Neural progenitor cell (in vitro differentiated cells): ENCODE measurements at regions not wholly inside any gene's neighbourhood (a gene's known extent, or its start where the extent isn't known, plus 50 kb on each side); places are given as distances from the start of the nearest gene placed in this dataset.

Experiments used
- DNase-seq: peaks from one replicate; pipeline ENCODE4 v3.0.0-alpha.2; 2016; ENCODE audit warnings: low spot score
- H2AFZ ChIP-seq: fragments of 200-600 bp; sonication (generic); replicated peaks from 2 replicates; pipeline ENCODE4 v1.6.1; 2016; ENCODE audit warnings: antibody characterized with exemption
- H3F3A ChIP-seq: fragments of 200-600 bp; sonication (generic); 2 replicates; pipeline ENCODE4 v1.6.1; 2016; ENCODE audit warnings: antibody characterized with exemption, low read depth
- H3K27ac ChIP-seq: fragments of 200-600 bp; sonication (generic); 2 replicates; pipeline ENCODE4 v1.5.1; 2016; ENCODE audit warnings: mild to moderate bottlenecking
- H3K27me3 ChIP-seq: fragments of 200-600 bp; sonication (generic); 2 replicates; pipeline ENCODE4 v1.6.1; 2016; ENCODE audit warnings: mild to moderate bottlenecking, moderate library complexity
- H3K36me3 ChIP-seq: fragments of 200-600 bp; sonication (generic); 2 replicates; pipeline ENCODE4 v1.5.1; 2016
- H3K4me1 ChIP-seq: fragments of 200-600 bp; sonication (generic); 2 replicates; pipeline ENCODE4 v1.6.1; 2016; ENCODE audit warnings: mixed run types
- H3K4me2 ChIP-seq: fragments of 200-600 bp; sonication (generic); 2 replicates; pipeline ENCODE4 v1.6.1; 2016
- H3K4me3 ChIP-seq: fragments of 200-600 bp; sonication (generic); 2 replicates; pipeline ENCODE4 v1.5.1; 2016
- H3K79me2 ChIP-seq: fragments of 200-600 bp; sonication (generic); 2 replicates; pipeline ENCODE4 v1.6.1; 2016; ENCODE audit warnings: low read depth
- H3K9ac ChIP-seq: fragments of 200-600 bp; sonication (generic); 2 replicates; pipeline ENCODE4 v1.6.1; 2016
- H3K9me3 ChIP-seq: fragments of 200-600 bp; sonication (generic); 2 replicates; pipeline ENCODE4 v1.5.1; 2016; ENCODE audit warnings: low read depth
- H4K20me1 ChIP-seq: fragments of 200-600 bp; sonication (generic); 2 replicates; pipeline ENCODE4 v1.6.1; 2016; ENCODE audit warnings: low read depth
- H3K27ac Mint-ChIP-seq: 3 replicates; pipeline ENCODE4 v1.8.0; 2021; ENCODE audit warnings: mixed read lengths
- H3K27me3 Mint-ChIP-seq: 2 replicates; pipeline ENCODE4 v1.8.0; 2022; ENCODE audit warnings: low read depth, mild to moderate bottlenecking, inconsistent platforms, moderate library complexity, mixed read lengths; ENCODE audit not compliant: insufficient read depth
- H3K36me3 Mint-ChIP-seq: 3 replicates; pipeline ENCODE4 v1.8.0; 2021; ENCODE audit warnings: mixed read lengths
- H3K4me1 Mint-ChIP-seq: 3 replicates; pipeline ENCODE4 v1.8.0; 2021; ENCODE audit warnings: mixed read lengths
- H3K4me3 Mint-ChIP-seq: 3 replicates; pipeline ENCODE4 v1.8.0; 2021; ENCODE audit warnings: mild to moderate bottlenecking, moderate library complexity, mixed read lengths
- H3K9me3 Mint-ChIP-seq: 3 replicates; pipeline ENCODE4 v1.8.0; 2020; ENCODE audit warnings: mixed read lengths
- CTCF ChIP-seq: fragments of 200-600 bp; sonication (generic); IDR thresholded peaks from 2 replicates; pipeline ENCODE4 v1.5.1; 2017; ENCODE audit warnings: antibody characterized with exemption, mild to moderate bottlenecking
- EZH2 ChIP-seq: fragments of 200-600 bp; sonication (generic); IDR thresholded peaks from 2 replicates; pipeline ENCODE4 v1.6.1; 2017; ENCODE audit warnings: antibody characterized with exemption, mild to moderate bottlenecking, moderate library complexity
- EZH2phosphoT487 ChIP-seq: fragments of 200-600 bp; sonication (generic); IDR thresholded peaks from 2 replicates; pipeline ENCODE4 v1.6.1; 2017; ENCODE audit warnings: antibody characterized with exemption

- H3K4me1 ChIP-seq: no peaks in the 10 kb centered on the region
- H3K79me2 ChIP-seq: no peaks in the 10 kb centered on the region
- no peaks in the 10 kb centered on the region for H3K9me3 ChIP-seq
- no peak overlapping the region for H3K27ac Mint-ChIP-seq
- no peak overlapping the region for H3K27ac ChIP-seq
- no peak overlapping the region for H2AFZ ChIP-seq
- H3K27me3 ChIP-seq: no peaks in the 10 kb centered on the region
- DNase-seq: no peak
- no peaks in the 10 kb centered on the region for H3K4me1 Mint-ChIP-seq
- no peaks in the 10 kb centered on the region for H3K36me3 Mint-ChIP-seq
- no peak overlapping the region for H3K4me2 ChIP-seq
- H3K4me3 Mint-ChIP-seq: no peak overlapping the region
- TF ChIP-seq EZH2 (no peak), EZH2phosphoT487 (no peak), CTCF (no peak)
- no peaks in the 10 kb centered on the region for H3F3A ChIP-seq
- no peaks in the 10 kb centered on the region for H3K27me3 Mint-ChIP-seq
- H3K9me3 Mint-ChIP-seq: peaks cover 45% of the 10 kb centered on the region
- no peak overlapping the region for H3K9ac ChIP-seq
- H3K4me3 ChIP-seq: no peak overlapping the region
- no peaks in the 10 kb centered on the region for H4K20me1 ChIP-seq
- H3K36me3 ChIP-seq: no peaks in the 10 kb centered on the region
Observed at GRCh38 chr6:40973304-40973703, 65.7 kb downstream of the UNC5CL start.

DNA sequence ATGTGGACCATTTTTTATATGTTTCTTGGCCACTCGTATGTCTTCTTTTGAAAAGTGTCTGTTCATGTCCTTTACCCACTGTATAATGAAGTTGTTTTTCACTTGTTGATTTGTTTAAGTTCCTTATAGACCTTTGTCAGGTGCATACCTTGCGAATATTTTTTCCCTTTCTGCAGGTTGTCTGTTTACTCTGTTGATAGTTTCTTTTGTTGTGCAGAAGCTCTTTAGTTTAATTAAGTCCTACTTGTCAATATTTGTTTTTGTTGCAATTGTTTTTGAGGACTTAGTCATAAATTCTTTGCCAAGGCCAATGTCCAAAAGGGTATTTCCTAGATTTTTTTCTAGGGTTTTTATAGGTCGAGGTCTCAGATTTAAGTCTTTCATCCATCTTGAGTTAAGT is 66.2 kb downstream of the UNC5CL start:
- H3K9me3 Mint-ChIP-seq: peaks cover 40% of the 10 kb centered on the region
- no peaks in the 10 kb centered on the region for H3K27me3 ChIP-seq
- no peaks in the 10 kb centered on the region for H3K4me1 Mint-ChIP-seq
- H3K9me3 ChIP-seq: no peaks in the 10 kb centered on the region
- no peaks in the 10 kb centered on the region for H3K27me3 Mint-ChIP-seq
- H3K27ac ChIP-seq: no peak overlapping the region
- no peak overlapping the region for H3K27ac Mint-ChIP-seq
- no peaks in the 10 kb centered on the region for H3K36me3 Mint-ChIP-seq
- H4K20me1 ChIP-seq: no peaks in the 10 kb centered on the region
- no peak overlapping the region for H2AFZ ChIP-seq
- no peaks in the 10 kb centered on the region for H3K79me2 ChIP-seq
- no peak overlapping the region for H3K9ac ChIP-seq
- H3K4me3 Mint-ChIP-seq: no peak overlapping the region
- no peak for TF ChIP-seq EZH2phosphoT487
- TF ChIP-seq EZH2: no peak
- no peak for TF ChIP-seq CTCF
- no peak for DNase-seq
- no peak overlapping the region for H3K4me2 ChIP-seq
- H3K36me3 ChIP-seq: no peaks in the 10 kb centered on the region
- H3K4me1 ChIP-seq: no peaks in the 10 kb centered on the region
- no peak overlapping the region for H3K4me3 ChIP-seq
- no peaks in the 10 kb centered on the region for H3F3A ChIP-seq

DNA sequence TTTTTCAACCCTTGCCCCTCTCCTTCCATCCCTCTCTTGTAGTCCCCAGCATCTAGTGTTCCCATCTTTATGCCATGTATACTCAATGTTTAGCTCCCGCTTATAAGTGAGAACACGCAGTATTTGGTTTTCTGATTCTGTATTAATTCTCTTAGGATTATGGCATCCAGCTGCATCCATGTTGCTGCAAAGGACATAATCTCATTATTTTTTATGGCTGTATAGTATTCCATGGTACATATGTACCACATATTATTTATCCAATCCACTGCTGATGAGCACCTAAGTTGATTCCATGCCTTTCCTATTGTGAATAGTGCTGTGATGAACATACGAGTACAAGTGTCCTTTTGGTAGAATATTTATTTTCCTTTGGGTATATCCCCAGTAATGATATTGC is 66.8 kb downstream of the UNC5CL start:
- Mint-ChIP-seq H3K27ac (no peak overlapping the region), H3K27me3 (no peaks in the 10 kb centered on the region), H3K4me3 (no peak overlapping the region), H3K9me3 (peaks cover 37% of the 10 kb centered on the region), H3K36me3 (no peaks in the 10 kb centered on the region), H3K4me1 (no peaks in the 10 kb centered on the region)
- Histone ChIP-seq H3K9ac (no peak overlapping the region), H3F3A (no peaks in the 10 kb centered on the region), H2AFZ (no peak overlapping the region), H3K27ac (no peak overlapping the region), H4K20me1 (no peaks in the 10 kb centered on the region), H3K36me3 (no peaks in the 10 kb centered on the region), H3K4me1 (no peaks in the 10 kb centered on the region), H3K9me3 (no peaks in the 10 kb centered on the region), H3K27me3 (no peaks in the 10 kb centered on the region), H3K4me3 (no peak overlapping the region), H3K4me2 (no peak overlapping the region), H3K79me2 (no peaks in the 10 kb centered on the region)
- no peak for DNase-seq
- no peak for TF ChIP-seq EZH2phosphoT487
- no peak for TF ChIP-seq CTCF
- TF ChIP-seq EZH2: no peak
